Left colon (tissue), 2 donors: ENCODE measurements at regions not wholly inside any gene's neighbourhood (a gene's known extent, or its start where the extent isn't known, plus 50 kb on each side); places are given as distances from the start of the nearest gene placed in this dataset.
"Not testable (repeated sequence)": the region's sequence is repeated elsewhere in the genome, so short reads cannot be mapped to it uniquely, and the experiment has no call there.

ENCODE experiments used
- ATAC-seq: fragments of 200-7000 bp; cut with Tn5 transposase; one replicate; pipeline ENCODE4 v1.9.1; 2020; ENCODE audit warnings: mild to moderate bottlenecking, moderate library complexity
- DNase-seq, 2 donors: peaks; one replicate each; pipeline ENCODE4 v3.0.0-alpha.2; 2020
- intact Hi-C, 2 donors: fragments of 100-400 bp; cut with DNase I in 1 of 2; cut with micrococcal nuclease in 1 of 2; formaldehyde crosslinking; loops; one replicate each; pipeline versions ENCODE4 v1.11.2 to v1.14.0; 2022; cut with DNase I, micrococcal nuclease
- donor health status: DM: no; HTN: no; CAD: no.
- donor health status: DM: yes; HTN: yes; CAD: no.

DNA sequence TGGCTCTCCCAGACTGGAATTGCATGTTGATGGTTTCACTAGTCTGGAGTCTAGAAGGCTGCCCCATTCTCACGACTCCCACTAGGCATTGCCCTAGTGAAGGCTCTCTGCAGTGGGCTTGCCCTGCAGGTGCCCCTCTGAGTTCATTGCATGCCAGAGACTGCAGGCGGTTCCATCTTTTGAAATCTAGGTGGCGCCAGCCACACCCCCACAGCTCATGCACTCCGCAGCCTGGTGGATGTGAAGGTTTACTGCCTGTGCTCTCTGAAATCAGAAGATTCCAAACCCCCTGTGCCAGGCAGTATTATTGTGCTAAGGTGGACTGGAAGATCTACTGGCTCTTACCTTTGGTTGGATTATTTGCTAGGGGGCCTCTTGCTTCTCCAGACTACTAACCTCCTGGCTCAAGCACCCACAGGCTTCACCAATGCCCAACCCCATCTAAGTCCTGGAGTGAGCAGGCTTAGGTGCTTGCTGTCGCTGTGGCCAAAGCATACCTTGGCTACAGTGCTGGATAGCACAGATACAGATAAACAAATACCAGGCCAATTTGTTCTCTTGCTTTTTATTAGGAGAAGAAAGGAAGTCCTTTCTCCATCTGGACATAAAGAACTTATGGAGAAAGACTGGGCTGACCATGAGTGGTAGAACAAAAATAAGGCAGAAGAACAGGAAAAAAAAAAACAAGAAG lies 83.5 kb upstream of the SIM2 start:
- ATAC-seq (no peak), DNase-seq (no peak)
- intact Hi-C loops: no loop called here

GRCh38 chr21:36616773-36617172 lies 82.1 kb upstream of the SIM2 start:
- DNase-seq, intact Hi-C loops, ATAC-seq: not testable (repeated sequence)

- ATAC-seq, intact Hi-C loops, DNase-seq: not testable (repeated sequence)
Observed at GRCh38 chr21:36621794-36622193, 77.1 kb upstream of the SIM2 start.

DNA sequence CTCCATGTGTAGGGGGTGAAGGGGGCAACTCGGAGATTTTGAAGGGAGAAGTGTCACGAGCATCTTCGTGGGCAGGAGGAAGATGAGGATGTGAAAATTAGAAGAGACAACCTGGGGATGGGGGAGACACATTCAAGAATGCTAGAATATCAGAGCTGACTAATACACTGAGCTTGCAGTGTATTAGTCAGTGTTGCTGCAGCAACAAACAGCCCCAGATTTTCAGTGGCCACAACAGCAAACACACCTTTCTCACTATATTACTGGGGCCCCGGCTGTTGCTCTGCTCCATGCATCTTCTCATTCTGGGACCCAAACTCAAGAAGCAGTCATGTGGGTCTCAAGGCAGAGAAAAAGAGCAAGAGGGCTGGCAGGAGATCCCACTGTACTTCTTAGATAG lies 74.8 kb upstream of the SIM2 start:
- no peak for DNase-seq
- ATAC-seq: no peak
- intact Hi-C loops: no loop called here

GRCh38 chr21:36626791-36627190 lies 72.1 kb upstream of the SIM2 start:
- no peak for DNase-seq
- no peak for ATAC-seq
- intact Hi-C loops: no loop called here

- intact Hi-C loops: no loop called here
- DNase-seq (no peak), ATAC-seq (no peak)
Observed at GRCh38 chr21:36627242-36627641, 71.7 kb upstream of the SIM2 start.

DNA sequence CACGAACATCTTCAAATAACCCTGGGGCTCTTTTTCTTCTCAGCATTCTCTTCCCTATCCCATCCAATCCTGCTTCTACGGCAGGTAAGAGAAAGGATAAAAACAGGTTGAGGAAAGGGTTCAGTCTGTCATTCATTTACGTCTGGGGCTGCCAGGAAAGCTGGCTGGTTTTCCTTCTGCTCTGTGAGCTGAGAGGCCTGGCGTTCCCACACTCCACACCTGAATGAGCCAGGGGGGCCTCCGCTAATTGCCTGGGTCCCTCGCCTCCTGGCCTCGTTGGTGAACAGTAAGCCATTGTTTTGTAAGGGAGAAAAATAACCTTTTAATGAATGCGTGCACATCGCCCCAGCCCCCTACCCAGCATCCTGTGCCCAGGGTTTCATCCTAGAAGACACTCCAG lies 70.8 kb upstream of the SIM2 start:
- no peak for DNase-seq
- intact Hi-C loops: no loop called here
- no peak for ATAC-seq

DNA sequence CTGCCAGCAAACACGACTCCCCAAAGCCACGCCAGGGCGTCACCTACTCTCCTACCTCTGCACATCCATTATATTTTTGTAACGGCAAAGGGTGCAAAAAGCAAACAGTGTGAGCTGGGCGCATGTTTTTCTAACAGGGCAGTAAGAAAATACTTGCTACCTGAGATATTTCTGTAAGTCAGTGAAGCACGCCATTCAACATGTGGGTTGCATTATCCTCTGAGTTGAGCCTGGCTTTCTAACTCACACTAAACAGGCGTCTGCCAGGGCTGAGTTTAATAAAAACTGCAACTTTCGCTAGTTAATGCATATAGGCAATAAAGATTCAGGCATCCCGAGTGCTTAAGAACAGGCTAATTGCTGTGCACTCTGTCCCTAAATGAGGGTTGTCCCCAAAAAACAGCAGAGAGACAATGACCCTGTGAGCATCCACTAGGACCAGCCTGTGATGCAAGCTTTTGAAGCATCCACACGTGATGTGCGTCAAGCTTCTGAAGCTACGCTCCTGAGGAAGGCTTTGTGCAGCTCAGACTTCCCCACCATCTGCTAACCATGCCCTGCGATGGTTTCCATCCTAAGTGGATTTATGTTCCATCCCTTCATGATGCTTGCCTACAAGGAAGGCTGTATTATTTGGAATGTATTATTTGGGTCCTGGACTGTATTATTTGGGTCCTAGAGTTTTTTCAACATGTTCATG lies 70.0 kb upstream of the SIM2 start:
- DNase-seq (no peak), ATAC-seq (no peak)
- intact Hi-C loops: no loop called here

- peak in 1 of 2 donors; percentile 77 for DNase-seq
- intact Hi-C loops: no loop called here
Observed at GRCh38 chr21:36630485-36631206, 68.3 kb upstream of the SIM2 start.

GRCh38 chr21:36636016-36636415 lies 62.9 kb upstream of the SIM2 start:
- no peak for DNase-seq
- no peak for ATAC-seq
- intact Hi-C loops: no loop called here

More at GRCh38 chr21:36630485-36631206, 68.3 kb upstream of the SIM2 start:
- ATAC-seq: peak; percentile 71

GRCh38 chr21:36636439-36636838 lies 62.5 kb upstream of the SIM2 start:
- DNase-seq (no peak), ATAC-seq (no peak)
- intact Hi-C loops: no loop called here

GRCh38 chr21:36639769-36640168 lies 59.1 kb upstream of the SIM2 start:
- no peak for DNase-seq
- peak; percentile 15 for ATAC-seq
- intact Hi-C loops: no loop called here

GRCh38 chr21:36640174-36640720 lies 58.7 kb upstream of the SIM2 start:
- DNase-seq (no peak), ATAC-seq (peak; percentile 94)
- intact Hi-C loops: no loop called here

- intact Hi-C loops: no loop called here
- ATAC-seq: no peak
- DNase-seq: no peak
Observed at GRCh38 chr21:36640721-36641244, 58.1 kb upstream of the SIM2 start.

- intact Hi-C loops: no loop called here
- ATAC-seq (no peak), DNase-seq (no peak)
Observed at GRCh38 chr21:36641346-36641745, 57.6 kb upstream of the SIM2 start.

DNA sequence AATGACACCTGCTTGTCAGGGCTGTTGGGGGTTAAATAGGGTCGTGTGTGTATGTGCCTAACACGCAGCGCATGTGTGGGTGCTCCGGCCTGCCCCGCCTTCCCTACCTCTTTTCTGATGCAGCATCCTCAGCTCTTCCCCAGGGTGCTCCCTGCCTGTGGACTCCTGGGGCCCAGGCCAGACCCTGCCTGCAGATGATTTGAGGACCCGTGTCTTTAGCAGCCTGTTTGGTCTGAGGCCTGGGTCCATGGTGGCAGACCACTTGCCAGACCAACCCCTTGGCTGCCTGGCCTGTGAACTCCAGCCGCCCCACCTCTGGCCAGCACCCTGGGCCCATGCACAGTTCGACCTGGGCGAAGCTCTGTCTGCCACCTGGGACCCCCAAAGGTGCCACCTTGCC lies 57.0 kb upstream of the SIM2 start:
- ATAC-seq: no peak
- intact Hi-C loops: no loop called here
- no peak for DNase-seq

DNA sequence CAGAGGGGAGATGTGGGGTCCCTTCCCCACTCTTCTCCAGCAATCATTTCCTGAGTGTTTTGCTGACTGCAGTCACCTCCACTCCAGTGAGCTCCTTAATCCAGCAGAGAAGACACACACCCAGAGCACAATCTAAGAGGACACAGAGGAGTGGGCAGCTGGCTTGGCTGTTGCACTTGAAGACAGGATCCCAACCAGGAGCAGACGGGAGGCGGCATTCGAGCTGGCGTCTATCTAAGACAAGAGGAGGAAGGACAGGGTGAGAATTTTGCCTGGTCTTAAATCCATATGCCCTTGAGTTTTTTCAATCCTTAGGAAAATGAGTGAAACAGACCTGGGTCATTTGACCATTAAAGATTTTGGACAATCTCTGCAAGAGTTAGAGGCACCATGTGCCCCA lies 56.1 kb upstream of the SIM2 start:
- intact Hi-C loops: no loop called here
- ATAC-seq (no peak), DNase-seq (no peak)

DNA sequence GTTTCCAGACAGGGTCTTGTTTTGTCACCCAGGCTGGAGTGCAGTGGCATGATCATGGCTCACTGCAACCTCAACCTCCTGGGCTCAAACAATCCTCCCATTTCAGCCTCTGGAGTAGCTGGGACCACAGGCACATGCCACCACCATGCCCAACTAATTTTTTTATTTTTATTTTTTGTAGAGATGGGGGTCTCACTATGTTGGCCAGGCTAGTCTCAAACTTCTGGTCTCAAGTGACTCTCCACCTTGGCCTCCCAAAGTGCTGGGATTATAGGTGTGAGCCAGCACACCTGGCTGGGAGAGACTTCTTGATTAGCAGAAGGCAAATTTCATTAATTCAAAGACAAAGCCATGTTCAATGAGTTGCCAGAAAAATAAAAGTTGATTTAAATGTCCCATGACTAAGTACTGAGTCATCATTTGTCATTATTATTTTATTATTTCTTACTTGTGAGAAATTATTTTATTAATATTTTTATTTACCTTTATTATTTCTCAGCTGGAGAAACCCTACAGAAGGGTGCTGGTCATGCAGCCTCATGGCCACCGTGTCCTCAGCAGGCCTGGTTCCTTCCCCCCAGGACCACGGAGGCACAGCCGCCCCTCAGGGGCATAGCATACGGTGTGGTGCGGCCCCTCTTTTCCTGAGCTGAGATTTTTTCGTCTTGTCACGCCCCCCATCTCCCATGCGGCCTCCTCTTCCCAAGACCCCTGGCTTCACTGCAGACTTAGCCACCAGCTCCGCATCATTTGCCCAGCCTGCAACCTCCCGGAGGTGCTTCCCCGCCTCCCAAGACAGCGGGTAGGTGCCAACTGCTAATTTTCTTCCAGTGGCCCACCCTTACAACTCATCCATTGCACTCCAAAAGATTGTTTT lies 55.3 kb upstream of the SIM2 start:
- DNase-seq (no peak), ATAC-seq (no peak)
- intact Hi-C loops: no loop called here

GRCh38 chr21:36646011-36646410 lies 52.9 kb upstream of the SIM2 start:
- no peak for ATAC-seq
- DNase-seq: no peak
- intact Hi-C loops: no loop called here
